ENCODE measurements at regions not wholly inside any gene's neighbourhood (a gene's known extent, or its start where the extent isn't known, plus 50 kb on each side); places are given as distances from the start of the nearest gene placed in this dataset.

GRCh38 chr3:1955750-1956149 lies 142.9 kb upstream of the CNTN4 start:
- no peak for DNase-seq

- no peak for DNase-seq
Measured at GRCh38 chr3:1960506-1960905, 138.2 kb upstream of the CNTN4 start.

GRCh38 chr3:1962396-1963088 lies 136.1 kb upstream of the CNTN4 start:
- DNase-seq, result no peak

GRCh38 chr3:1963896-1964295 lies 134.8 kb upstream of the CNTN4 start:
- no peak for DNase-seq

GRCh38 chr3:1967525-1967924 lies 131.1 kb upstream of the CNTN4 start:
- DNase-seq, result no peak

GRCh38 chr3:1969281-1969680 lies 129.4 kb upstream of the CNTN4 start:
- no peak for DNase-seq

- DNase-seq, result no peak
Measured at GRCh38 chr3:1971780-1972179, 126.9 kb upstream of the CNTN4 start.

- DNase-seq, result no peak
Measured at GRCh38 chr3:1979961-1980615, 118.6 kb upstream of the CNTN4 start.

GRCh38 chr3:1987980-1988379 lies 110.7 kb upstream of the CNTN4 start:
- DNase-seq, result no peak

GRCh38 chr3:1998739-1999138 lies 99.9 kb upstream of the CNTN4 start:
- DNase-seq, result no peak

GRCh38 chr3:2001306-2002108 lies 97.2 kb upstream of the CNTN4 start:
- no peak for DNase-seq

GRCh38 chr3:2023959-2024358 lies 74.7 kb upstream of the CNTN4 start:
- no peak for DNase-seq

GRCh38 chr3:2024713-2025112 lies 74.0 kb upstream of the CNTN4 start:
- no peak for DNase-seq

- no peak for DNase-seq
Measured at GRCh38 chr3:2029559-2029958, 69.1 kb upstream of the CNTN4 start.

- no peak for DNase-seq
Measured at GRCh38 chr3:2036076-2036475, 62.6 kb upstream of the CNTN4 start.

- no peak for DNase-seq
Measured at GRCh38 chr3:2041931-2042330, 56.7 kb upstream of the CNTN4 start.

All from hindlimb muscle (tissue), 1 donor.